ENCODE measurements at regions not wholly inside any gene's neighbourhood (a gene's known extent, or its start where the extent isn't known, plus 50 kb on each side); places are given as distances from the start of the nearest gene placed in this dataset.

DNA sequence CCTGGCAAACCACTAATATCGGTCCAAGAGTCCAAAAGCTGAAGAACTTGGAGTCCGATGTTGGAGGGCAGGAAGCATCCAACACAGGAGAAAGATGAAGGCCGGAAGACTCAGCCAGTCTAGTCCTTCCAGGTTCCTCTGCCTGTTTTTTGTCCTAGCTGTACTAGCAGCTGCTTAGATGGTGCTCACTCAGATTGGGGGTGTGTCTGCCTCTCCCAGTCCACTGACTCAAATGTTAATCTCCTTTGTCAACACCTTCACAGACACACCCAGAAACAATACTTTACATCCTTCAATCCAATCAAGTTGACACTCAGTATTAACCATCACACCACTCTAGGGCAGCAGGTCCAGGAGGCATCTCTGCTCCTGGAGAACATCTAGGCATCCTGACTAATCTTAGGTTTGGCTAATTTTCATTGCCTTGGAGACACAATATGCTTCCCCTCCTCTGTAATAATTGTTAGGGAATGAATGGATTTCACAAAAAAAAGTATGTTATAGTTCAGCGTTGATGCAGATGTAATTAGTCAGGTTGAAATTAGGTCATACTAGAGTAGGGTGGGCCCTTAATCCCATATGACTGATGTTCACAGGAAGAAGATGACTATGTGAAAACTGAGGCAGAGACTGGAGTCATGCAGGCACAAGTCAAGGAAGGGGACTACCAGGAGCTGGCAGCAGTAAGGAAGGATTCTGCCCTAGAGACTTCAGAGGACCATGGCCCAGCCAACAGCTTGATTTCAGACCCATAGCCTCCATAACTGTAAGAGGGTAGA is 183.4 kb downstream of the RBM26 start:
- H3K4me3 ChIP-seq (ENCODE audit: low read depth, low read length): no peak overlapping the region
- DNase-seq (ENCODE audit: low read depth): no peak
- TF ChIP-seq, protein P1, sequence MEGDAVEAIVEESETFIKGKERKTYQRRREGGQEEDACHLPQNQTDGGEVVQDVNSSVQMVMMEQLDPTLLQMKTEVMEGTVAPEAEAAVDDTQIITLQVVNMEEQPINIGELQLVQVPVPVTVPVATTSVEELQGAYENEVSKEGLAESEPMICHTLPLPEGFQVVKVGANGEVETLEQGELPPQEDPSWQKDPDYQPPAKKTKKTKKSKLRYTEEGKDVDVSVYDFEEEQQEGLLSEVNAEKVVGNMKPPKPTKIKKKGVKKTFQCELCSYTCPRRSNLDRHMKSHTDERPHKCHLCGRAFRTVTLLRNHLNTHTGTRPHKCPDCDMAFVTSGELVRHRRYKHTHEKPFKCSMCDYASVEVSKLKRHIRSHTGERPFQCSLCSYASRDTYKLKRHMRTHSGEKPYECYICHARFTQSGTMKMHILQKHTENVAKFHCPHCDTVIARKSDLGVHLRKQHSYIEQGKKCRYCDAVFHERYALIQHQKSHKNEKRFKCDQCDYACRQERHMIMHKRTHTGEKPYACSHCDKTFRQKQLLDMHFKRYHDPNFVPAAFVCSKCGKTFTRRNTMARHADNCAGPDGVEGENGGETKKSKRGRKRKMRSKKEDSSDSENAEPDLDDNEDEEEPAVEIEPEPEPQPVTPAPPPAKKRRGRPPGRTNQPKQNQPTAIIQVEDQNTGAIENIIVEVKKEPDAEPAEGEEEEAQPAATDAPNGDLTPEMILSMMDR (IDR thresholded peaks at IDR 0.05; ENCODE audit: low read depth, low read length, missing control alignments): no peak

- TF ChIP-seq, protein P1 (IDR thresholded peaks at IDR 0.05; ENCODE audit: low read depth, low read length, missing control alignments): no peak
- no peak for DNase-seq (ENCODE audit: low read depth)
- no peak overlapping the region for H3K4me3 ChIP-seq (ENCODE audit: low read depth, low read length)
These were observed 193.9 kb downstream of the RBM26 start for GRCh38 chr13:79212064-79212619.

DNA sequence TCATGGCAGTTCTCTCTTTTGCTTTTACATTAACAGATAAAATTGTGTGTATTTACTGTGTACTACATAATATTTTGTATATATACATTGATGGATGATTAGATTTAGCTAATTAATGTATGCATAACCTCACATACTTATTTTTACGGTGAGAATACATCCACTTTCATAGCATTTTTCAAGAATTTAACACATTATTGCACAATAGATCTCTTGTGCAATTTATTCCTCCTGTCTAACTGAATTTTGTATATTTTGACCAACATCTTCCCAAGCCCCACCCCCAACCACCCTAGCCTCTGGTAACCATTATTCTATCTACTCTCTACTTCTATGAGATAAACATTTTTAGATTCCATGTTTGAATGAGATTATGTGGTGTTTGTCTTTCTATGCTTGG is 194.7 kb downstream of the RBM26 start:
- no peak overlapping the region for H3K4me3 ChIP-seq (ENCODE audit: low read depth, low read length)
- DNase-seq (ENCODE audit: low read depth): no peak
- TF ChIP-seq, protein P1 (IDR thresholded peaks at IDR 0.05; ENCODE audit: low read depth, low read length, missing control alignments): no peak

GRCh38 chr13:79197933-79198332 is 208.1 kb downstream of the RBM26 start:
- TF ChIP-seq, protein P1 (IDR thresholded peaks at IDR 0.05; ENCODE audit: low read depth, low read length, missing control alignments): no peak
- no peak overlapping the region for H3K4me3 ChIP-seq (ENCODE audit: low read depth, low read length)
- DNase-seq (ENCODE audit: low read depth): no peak

DNA sequence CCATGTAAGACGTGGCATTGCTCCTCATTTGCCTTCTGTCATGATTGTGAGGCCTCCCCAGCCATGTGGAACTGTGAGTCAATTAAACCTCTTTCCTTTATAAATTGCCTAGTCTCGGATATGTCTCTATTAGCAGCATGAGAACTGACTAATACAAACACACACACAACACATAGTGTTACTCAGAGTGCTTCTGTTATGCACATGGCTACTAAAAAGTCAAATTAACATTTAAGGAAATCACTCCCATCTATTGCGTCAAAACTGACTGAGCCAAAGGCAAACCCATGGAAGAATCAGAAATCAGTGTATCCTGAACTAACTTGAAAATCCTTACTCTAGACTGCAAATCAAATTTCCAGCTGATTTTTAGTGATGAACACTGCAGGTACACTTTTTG is 209.2 kb downstream of the RBM26 start:
- no peak overlapping the region for H3K4me3 ChIP-seq (ENCODE audit: low read depth, low read length)
- DNase-seq (ENCODE audit: low read depth): no peak
- TF ChIP-seq, protein P1 (IDR thresholded peaks at IDR 0.05; ENCODE audit: low read depth, low read length, missing control alignments): no peak

- TF ChIP-seq, protein P1 (IDR thresholded peaks at IDR 0.05; ENCODE audit: low read depth, low read length, missing control alignments): no peak
- DNase-seq (ENCODE audit: low read depth): no peak
- H3K4me3 ChIP-seq (ENCODE audit: low read depth, low read length): no peak overlapping the region
These were observed 209.7 kb downstream of the RBM26 start for GRCh38 chr13:79196366-79196765.

DNA sequence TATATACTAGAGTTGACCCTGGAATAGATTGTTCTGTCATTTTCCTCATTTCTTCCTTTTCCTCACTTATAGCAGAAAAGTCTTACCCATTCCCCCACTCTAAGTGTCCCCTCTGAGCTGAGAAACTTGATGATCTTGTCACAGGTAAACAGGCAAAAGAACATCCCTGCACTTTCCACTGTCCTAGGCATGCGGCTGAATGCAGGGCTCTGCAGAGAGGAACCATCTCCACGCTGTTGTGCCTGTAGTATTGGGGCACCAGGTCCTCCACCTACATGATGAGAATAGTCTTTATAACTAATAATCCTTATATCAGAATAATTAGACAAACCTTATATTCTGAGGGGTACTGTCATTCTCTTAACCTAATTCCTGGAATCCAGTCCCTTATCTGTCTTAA is 211.3 kb downstream of the RBM26 start:
- no peak overlapping the region for H3K4me3 ChIP-seq (ENCODE audit: low read depth, low read length)
- TF ChIP-seq, protein P1 (IDR thresholded peaks at IDR 0.05; ENCODE audit: low read depth, low read length, missing control alignments): no peak
- DNase-seq (ENCODE audit: low read depth): no peak
